Stimulated activated CD8-positive, alpha-beta memory T cell treated with anti-CD3 and anti-CD28 coated beads, Interleukin-4, amount 100 ng/mL, for 4 hours (primary cell): ENCODE measurements at regions not wholly inside any gene's neighbourhood (a gene's known extent, or its start where the extent isn't known, plus 50 kb on each side); places are given as distances from the start of the nearest gene placed in this dataset.

Source experiments
- DNase-seq, 2 donors: peaks; one replicate each; pipeline ENCODE4 v3.0.0-alpha.2; 2020; ENCODE audit warnings: low read depth in 2 of 2, low spot score in 1 of 2

DNA sequence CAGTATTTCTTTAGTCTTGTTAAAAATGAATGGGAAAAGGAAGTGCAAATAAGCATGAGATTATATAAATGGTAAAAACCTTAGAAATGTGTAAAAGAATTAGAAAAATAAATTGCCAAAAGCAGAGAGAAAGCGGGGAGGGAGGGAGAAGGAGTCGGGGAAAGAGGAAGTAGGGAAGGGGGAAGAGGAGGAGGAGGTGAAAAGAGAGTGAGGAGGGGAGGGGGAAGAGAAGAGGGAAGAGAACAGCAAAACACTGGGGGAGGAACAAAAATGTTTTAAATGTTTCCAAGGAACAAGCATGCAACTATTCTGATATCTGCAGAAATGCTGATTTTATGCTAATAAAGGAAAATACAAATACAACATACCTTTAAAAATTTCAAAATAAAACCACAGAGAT is 317.5 kb downstream of the PIK3R1 start:
- DNase-seq = no peak

DNA sequence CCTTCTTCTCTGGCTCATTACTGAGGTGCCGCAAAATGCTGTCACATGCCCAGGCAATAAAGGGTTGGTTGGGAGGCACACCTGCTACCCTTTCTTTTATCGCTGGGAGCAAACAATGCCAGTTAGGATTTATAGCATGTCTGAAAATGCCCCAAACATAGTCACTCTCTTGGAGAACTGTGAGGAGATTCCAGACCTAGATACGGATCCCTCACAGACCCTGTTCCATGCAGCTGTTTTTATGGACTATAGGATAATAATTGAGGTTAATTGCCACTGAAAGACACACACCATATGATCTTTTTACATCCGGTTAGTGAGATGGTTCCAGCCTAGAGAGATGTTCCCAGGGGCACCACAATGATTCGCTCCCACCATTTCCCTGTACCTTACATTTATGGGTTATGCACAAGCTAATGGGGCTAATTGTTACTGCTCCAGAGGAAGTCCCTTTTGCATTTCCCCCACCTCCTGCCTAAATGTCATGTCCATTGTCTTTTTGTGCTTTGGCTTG is 318.1 kb downstream of the PIK3R1 start:
- DNase-seq = no peak

DNA sequence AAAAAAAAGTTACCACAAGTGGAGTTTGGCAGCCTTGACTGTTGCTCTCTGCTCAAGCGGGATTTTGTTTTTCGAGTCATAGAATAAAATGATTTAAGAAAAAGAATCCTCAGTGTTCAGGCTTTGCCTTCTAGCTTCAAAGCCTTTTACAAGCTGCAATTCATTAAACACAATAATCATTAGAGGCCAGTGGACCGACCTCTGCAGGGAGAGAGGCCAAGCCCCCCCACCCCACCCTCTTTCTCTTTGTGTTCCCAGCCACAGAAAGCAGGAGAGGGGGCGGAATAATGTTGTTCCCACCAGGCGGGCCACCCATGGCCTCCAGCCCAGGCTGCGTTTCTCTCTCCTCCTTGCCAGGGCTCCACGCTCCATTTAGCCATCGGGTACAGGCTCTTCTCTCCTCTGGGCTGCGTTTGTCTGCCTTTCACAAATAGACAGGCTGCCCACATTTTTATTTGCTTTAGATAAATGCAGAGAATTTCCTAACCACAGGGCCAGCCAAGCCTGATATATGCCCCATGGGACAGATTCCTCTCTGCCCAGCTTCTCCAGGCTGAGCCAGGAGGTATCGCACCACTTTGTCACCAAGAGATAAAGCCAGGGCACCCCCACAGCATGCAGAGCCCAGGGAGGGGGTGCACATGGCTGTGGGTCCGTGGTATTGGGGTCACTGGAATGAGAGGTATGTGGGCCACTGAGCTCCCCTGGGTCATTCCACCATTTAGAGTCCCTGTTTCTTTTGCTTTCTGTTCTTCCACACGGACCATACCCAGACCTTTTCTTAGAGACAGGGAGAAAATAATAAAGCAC is 318.8 kb downstream of the PIK3R1 start:
- no peak for DNase-seq

DNA sequence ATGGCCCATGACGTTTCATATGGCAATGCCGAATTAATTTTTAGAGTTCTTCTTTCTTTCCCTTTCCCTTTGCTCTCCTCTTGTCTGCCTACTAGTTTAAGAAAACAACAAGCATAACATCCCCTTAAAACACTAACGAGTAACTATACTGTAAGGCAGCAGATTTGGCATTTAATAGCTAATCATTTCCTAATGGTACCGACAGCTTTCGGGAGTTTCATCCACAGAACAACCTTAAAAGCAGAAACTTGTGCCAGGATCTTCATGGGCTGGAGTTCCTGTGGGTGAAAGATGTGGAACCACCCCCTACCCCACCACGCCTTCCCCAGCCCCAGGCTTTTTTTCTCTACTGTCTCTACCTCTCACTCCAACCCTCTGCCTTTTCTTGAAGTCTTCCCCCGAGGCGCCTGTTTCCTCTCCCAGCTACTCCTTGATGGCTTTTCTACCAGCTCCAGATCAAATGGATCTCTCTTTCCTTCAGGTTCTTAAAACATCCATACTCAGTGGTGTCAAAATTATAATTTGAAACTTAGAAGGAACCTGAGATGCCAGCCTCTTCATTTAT is 319.5 kb downstream of the PIK3R1 start:
- no peak for DNase-seq

DNA sequence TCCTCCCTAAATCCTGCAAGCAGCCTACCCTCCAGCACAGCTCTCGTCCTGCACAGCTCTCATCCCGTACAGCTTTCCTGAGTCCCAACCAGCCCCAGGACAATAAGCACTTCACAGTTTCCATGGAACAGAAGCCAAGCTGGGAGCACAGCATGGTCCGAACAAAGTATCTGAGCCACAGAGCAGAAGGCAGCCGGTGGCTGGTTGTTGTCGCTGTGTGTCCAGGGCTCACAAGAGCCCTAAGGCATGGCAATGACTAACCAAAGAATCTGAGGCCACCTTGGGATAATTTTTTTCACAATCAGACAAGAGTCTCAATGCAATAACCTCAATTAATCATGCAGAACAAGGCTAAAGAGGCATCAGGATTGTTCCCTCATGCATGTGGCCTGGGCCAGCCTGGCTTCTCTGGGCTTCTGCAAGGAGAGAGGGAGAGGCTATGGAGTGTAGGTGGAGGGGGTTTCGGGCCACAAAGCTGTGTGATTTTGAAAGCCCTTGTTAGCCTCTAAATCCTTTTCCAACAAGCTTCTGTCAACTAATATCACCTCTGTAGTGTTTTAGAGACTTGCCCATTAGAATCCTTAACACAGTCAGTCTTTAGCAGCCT is 323.4 kb downstream of the PIK3R1 start:
- DNase-seq = no peak

DNA sequence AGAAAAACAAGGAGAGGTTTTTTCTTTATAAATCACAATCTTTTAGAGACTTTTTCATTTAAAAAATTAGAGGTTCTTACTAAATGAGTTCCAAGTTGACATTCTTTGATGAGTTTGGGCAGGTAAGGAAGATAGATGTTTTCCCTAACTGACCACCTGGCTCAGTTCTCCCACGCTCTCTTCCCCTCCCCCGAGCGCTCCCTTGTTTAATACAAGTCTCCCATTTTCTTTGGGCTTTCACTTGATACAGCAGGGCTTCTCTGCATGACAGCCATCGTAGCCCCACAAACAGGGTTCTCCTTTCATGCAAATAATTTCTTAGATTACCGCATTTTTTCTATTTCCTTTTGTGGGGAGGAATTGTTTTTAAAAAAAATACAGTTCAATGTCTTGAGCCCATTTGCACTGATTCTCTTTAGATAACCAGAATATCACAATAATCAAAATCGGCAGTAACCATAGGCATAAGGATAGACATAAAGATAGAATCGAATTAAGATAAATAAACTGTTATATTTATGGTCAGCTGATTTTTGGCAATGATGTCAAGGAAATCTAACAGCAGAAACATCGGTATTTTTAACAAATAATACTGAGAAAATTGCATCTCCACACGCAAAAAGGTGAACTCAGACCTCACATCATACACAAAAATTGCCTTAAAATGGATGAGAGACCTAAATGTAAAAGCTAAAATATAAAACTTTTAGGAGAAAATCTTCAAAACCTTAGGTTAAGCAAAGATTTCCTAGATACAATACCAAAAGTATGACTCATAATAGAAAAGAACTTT is 325.4 kb downstream of the PIK3R1 start:
- no peak for DNase-seq

DNA sequence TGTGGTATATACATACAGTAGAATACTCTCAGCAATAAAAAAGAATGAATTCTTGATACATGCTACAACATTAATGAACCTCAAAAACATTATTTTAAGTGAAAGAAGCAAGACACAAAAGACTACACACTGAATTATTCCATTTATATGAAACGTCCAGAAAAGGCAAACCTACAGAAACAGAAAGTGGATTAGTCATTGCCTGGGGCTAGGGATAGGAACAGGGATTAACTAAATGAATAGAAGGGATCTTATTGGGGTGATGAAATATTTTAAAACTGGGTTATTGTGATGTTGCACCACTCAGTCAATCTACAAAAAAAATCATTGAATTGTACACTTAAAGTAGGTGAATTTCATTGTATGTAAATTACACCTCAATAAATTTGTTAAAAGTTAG is 326.7 kb downstream of the PIK3R1 start:
- no peak for DNase-seq

DNA sequence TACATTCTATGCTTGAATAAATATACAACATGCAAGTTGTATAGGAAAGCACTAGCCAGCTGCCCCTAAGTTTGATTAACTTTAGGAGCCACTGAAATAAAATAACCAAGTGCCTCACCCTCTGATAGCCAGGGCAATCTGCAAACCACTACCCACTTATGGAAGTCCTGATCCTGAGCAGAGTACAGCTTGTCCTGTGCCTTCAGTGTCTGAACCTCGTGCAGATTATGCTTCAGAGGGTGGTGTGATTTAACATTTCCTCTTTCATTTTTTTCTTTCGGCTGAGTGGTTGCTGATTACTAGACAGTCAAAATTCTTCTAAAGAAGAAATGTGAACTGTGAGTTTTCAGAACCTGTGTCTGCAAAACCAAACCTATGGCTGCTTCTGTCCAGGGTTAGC is 327.7 kb downstream of the PIK3R1 start:
- no peak for DNase-seq

DNA sequence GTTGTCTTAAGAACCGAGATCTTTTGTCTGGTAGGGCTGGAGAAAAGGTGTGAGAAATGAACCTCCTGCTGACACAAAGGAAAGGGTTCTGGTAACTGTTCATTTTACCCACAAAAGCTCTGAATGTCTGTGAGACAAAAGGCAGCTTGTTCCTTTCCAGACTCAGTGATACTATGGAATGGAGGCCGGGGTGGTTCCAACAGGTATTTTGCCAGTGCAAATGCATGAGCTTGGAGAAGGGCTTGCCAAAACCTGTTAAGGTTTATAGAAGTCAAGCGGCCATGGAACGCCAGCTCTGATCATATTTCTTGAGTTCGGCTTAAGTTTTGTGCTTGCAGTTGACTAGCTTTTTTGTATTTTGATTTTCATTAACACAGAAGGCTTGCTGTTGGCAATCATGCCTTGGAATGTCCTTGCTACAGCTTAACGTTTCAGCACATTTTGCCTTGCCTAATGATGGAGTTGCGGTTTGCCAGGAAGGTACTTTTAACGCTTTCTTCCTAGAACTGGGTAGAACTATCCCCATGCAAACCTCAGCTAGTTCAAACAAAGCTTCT is 328.6 kb downstream of the PIK3R1 start:
- DNase-seq = no peak

DNA sequence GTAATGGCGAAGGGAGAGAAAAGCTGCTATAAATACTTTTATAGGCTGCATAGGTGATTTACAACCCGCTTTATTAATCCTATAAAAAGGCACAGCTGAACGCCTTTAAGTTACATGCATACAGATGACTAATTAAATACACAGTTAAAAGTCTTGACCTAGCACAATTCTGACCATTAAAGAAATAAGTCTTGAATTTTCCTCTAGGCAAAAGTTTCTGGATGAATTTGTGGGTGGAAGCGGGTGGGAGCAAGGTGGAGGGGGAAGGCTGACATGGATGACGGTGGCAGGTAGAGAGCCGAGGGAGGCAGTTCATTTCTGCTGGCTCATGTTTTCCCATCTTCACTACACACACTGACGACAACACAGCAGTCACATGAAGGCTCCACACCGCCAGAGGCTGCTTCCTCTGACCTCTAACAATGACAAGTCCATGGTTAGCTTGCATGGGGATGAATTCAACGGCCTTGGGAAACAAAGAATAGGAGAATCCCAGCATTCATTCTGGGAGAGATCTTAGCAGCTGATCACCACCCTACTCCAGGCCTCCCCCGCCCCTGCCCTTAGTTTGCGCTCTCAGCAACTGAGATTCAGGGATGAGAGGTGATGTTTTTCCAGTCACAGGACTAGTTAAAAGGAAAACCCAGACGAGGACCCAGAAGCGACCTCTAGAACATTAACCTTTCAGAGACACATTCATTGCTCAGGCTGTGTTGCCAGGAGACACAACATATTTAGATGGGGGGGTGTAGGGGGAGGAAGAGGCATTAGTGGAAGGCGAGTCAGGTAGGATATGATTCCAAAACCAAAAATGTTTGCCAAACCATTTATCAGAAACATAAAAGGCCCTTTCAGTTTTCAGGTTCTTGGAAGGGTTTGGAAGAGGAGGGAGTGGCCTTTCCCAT is 329.3 kb downstream of the PIK3R1 start:
- no peak for DNase-seq

DNA sequence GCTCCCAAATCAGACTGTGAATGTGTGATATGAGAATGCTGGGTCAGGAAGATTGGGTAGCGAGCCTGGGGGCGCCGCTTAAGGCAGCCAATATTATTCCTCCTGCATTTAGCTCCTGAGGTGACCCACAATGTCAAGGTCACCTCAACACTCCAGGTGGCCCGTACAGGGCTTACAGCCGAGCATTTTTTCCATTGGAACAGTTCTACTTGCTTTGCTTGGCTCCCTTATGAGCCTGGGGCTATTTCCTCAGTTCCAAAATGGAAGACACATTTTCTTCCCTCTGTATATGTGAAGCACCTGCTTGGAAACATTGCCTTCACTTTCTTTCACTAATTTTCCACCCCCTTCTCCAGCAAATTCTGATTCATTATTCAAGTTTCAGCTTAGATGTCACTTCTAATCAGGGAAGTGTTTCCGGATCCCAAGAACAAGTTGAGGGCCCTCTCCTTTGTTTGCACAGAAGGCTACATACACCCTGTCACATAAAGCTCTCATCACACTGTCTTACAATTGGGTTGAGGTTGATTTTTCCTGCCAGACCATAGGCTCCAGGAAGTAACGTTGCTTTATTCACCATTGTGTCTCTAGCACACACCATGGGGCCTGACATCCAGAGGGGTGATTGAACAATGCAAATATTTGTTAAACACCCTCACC is 330.2 kb downstream of the PIK3R1 start:
- no peak for DNase-seq

DNA sequence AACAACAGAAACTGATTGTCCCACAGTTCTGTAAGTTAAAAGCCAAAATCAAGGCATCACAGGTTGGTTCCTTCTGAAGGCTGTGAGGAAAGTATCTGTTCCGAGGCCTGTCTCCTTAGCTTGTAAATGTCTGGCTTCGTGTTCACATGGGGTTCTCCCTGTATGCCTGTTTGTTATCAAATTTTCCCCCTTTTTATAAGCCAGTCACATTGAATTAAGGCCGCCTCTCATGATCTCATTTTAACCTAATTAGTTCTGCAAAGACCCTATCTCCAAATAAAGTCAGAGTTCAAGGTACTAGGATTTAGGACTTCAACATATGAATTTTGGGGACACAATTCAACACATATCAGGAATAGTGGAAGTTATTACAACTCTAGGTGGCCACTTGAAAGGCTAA is 331.5 kb downstream of the PIK3R1 start:
- no peak for DNase-seq

DNA sequence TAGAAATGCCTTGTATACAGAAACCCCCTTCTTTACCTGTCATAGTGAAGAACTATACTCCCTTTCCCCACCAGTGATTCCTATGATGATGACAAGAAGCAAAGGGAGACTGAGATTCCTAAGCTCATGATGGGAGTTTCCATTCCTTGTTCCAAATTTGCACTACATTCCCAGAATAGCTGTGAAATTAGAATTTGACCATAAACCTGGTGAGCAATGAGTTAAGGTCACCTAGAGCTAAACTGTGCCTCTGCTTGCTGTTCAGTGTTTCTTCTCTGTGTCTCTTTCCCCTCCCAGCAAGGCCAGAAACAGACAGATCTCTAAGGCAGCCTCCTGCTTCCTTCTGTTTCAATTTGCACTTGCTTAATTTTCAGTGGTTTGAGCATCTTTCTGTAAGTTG is 332.1 kb downstream of the PIK3R1 start:
- DNase-seq = no peak

DNA sequence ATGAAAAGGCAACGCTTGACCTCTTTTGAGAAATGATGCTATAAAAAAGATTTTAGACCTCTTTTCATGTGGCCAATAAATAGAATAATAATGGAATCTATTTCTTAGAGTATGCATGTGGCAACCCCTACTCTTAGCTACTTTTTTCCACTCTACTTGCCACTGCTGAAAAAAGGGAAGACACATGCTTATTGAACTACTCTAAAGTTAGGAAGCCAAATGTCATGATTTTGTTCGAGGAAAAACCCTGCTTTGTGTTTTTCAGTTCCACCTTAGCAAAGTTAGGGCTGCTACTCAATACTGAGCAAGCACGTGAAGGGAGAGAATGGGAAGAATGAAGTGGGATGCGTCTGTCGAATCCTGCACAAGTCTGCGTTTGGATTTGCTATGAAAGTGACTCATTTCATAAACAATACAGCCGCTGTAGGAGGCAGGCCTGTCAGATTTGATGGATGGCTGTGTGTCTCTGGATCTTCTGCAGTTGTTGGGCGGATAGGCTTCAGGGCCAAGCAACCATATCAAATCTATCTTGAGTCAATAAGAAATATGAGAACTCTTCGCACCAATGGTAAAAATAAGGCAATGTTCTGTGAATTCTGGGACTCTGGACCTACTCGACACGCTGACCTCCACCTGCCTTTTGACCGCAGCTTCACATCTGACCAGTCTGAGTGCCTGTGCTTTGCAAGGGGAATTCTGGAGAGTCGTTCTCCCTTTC is 333.6 kb downstream of the PIK3R1 start:
- no peak for DNase-seq

DNA sequence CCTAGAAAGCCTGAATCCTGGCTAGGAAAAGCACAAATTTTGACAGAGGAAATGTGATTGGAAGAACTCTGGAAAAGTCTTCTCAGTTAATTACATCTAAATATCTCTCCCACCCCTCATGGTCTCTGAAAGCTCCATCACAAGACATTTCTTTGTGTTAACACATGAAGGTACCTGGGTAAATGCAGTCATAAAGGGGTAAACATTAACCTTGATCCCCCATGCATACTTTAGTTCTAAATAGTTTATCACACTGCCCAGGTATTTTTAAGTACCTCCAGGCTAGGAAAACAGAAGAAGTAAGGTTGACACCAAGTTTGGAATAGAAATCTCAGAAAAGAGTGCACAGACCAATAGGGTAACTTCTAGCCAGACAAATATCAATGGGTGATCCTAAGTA is 334.5 kb downstream of the PIK3R1 start:
- no peak for DNase-seq

DNA sequence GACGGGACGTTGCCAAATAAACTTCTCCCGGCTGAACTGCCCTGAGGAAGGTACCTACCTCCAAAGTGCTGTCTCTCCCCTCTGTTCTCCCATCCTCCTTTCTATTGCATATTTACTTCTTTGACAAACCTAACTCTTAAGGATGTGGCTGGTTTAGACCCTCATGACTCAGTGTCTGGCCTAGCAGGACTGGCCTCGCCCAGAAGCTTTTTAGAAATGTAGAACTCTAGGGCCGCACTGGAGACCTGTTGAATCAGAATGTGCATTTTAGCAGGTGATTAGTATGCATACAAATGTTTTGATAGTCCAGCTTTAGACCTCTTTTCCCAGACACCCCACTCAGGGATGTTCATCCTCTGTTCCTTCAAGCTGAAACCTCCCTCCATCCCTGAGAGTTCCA is 335.9 kb downstream of the PIK3R1 start:
- DNase-seq = no peak

DNA sequence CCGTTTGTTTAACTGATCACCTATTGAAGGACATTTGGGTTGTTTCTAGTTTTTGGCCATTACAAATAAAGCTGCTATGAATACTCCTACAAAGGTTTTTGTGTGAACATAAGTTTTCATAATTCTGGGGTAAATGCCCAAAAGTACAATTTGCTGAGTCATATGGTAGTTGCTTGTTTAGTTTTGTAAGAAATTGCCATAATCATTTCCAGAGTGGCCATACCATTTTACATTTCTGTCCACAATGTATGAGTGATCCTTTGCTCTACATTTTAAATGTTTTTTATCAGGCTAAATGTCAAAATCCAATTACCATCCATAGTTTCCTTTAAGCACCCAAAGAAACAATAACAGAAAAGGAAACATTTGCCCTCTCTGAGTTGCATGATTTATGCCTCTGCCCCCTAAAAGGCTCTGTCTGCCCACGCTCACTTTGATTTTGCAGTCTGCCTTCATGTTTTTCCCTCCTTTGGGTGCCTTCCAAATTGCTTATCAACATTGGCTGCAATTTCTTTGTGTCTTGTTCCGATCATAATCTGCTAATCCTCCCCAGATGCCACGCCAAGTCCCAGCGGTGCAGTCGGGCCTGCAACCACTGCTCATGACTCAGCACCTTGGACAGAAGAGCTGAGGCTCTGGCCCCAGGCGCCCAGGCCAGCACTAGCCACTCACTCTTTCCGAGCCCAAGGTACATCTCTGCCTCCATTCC is 339.2 kb downstream of the PIK3R1 start:
- DNase-seq = no peak

DNA sequence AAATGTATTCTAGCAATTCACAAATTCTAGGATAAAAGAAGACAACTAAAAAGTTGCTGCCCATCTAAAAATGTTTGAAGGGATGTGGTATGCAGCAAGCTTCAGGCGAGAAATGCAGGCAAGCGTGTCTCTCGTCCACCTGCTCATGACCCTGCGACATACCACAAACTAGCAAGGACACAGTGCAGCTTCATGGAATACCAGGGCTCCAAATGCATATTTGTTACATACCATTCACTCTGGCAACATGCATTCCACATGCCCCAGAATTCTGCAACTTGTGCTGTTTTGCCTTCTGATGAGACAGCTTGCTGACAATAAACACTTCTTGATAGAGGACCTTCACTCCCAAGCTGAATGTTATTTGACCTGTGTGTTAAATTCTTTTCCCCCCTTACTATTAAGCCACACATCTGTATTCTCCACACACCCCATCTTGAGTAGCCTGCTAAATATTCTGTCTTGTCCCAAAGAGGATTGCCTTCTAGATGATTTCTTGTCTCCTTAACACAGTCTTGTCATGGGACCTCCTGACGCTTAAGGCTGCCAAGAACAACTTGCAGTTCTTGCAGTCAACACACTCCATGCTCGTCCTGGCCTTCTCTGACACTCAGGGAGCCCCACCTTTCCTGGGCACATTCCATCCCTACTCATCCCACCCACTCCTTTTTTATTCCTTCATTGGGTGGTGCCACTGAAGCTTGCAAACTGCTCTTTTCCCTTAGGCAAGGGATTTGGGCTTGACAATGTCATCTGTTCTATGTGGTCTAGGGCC is 340.5 kb downstream of the PIK3R1 start:
- DNase-seq = no peak
